EH (cell line): ENCODE measurements at regions not wholly inside any gene's neighbourhood (a gene's known extent, or its start where the extent isn't known, plus 50 kb on each side); places are given as distances from the start of the nearest gene placed in this dataset.
"Not testable (repeated sequence)": the region's sequence is repeated elsewhere in the genome, so short reads cannot be mapped to it uniquely, and the experiment has no call there.

Source experiments
- DNase-seq: peaks from one replicate; pipeline ENCODE4 v3.0.0-alpha.2; 2015; ENCODE audit warnings: low read depth

- DNase-seq: no peak
These were observed 241.6 kb downstream of the CDK5RAP2 start for GRCh38 chr9:120338340-120338739.

- DNase-seq: no peak
These were observed 242.8 kb downstream of the CDK5RAP2 start for GRCh38 chr9:120337131-120337530.

GRCh38 chr9:120336753-120337090, 243.2 kb downstream of the CDK5RAP2 start:
- DNase-seq: no peak

GRCh38 chr9:120336021-120336752, 243.8 kb downstream of the CDK5RAP2 start:
- no peak for DNase-seq

- DNase-seq: no peak
These were observed 248.1 kb downstream of the CDK5RAP2 start for GRCh38 chr9:120331913-120332312.

GRCh38 chr9:120330031-120330430, 249.9 kb downstream of the CDK5RAP2 start:
- no peak for DNase-seq

GRCh38 chr9:120327322-120327721, 252.6 kb downstream of the CDK5RAP2 start:
- no peak for DNase-seq

GRCh38 chr9:120326049-120326693, 253.8 kb downstream of the CDK5RAP2 start:
- DNase-seq: no peak

- no peak for DNase-seq
These were observed 254.8 kb downstream of the CDK5RAP2 start for GRCh38 chr9:120324996-120325642.

- no peak for DNase-seq
These were observed 255.5 kb downstream of the CDK5RAP2 start for GRCh38 chr9:120324461-120324860.

GRCh38 chr9:120323125-120323524, 256.8 kb downstream of the CDK5RAP2 start:
- DNase-seq: no peak

- no peak for DNase-seq
These were observed 260.5 kb downstream of the CDK5RAP2 start for GRCh38 chr9:120319452-120319851.

- DNase-seq: no peak
These were observed 264.8 kb downstream of the CDK5RAP2 start for GRCh38 chr9:120315154-120315553.

- DNase-seq: no peak
These were observed 267.9 kb downstream of the CDK5RAP2 start for GRCh38 chr9:120312031-120312430.

- no peak for DNase-seq
These were observed 269.9 kb downstream of the CDK5RAP2 start for GRCh38 chr9:120310035-120310434.

- no peak for DNase-seq
These were observed 271.5 kb downstream of the CDK5RAP2 start for GRCh38 chr9:120308495-120308894.

- DNase-seq: no peak
These were observed 272.4 kb downstream of the CDK5RAP2 start for GRCh38 chr9:120307599-120307998.

GRCh38 chr9:120306561-120306960, 273.4 kb downstream of the CDK5RAP2 start:
- DNase-seq: no peak

- DNase-seq: no peak
These were observed 273.9 kb downstream of the CDK5RAP2 start for GRCh38 chr9:120306088-120306487.

- DNase-seq: not testable (repeated sequence)
These were observed 275.1 kb downstream of the CDK5RAP2 start for GRCh38 chr9:120304896-120305295.

- no peak for DNase-seq
These were observed 276.4 kb downstream of the CDK5RAP2 start for GRCh38 chr9:120303519-120303918.

GRCh38 chr9:120299785-120300184, 280.2 kb downstream of the CDK5RAP2 start:
- DNase-seq: no peak

- no peak for DNase-seq
These were observed 286.0 kb downstream of the CDK5RAP2 start for GRCh38 chr9:120294003-120294402.
